Muscle layer of colon (tissue), 2 donors: ENCODE measurements at regions not wholly inside any gene's neighbourhood (a gene's known extent, or its start where the extent isn't known, plus 50 kb on each side); places are given as distances from the start of the nearest gene placed in this dataset.
"Not testable (repeated sequence)": the region's sequence is repeated elsewhere in the genome, so short reads cannot be mapped to it uniquely, and the experiment has no call there.

Experiments used
- H3K27ac ChIP-seq: one replicate; pipeline ENCODE4 v1.7.0; 2013; ENCODE audit warnings: low read depth, mild to moderate bottlenecking, low read length, moderate library complexity
- H3K27me3 ChIP-seq, 2 donors: one replicate each; pipeline ENCODE4 v1.7.0; 2013; ENCODE audit warnings: low read length in 2 of 2, mild to moderate bottlenecking in 2 of 2; ENCODE audit not compliant: insufficient read depth in 2 of 2, control insufficient read depth in 1 of 2
- H3K36me3 ChIP-seq: one replicate; pipeline ENCODE4 v1.7.0; 2013; ENCODE audit warnings: mild to moderate bottlenecking, low read length; ENCODE audit not compliant: insufficient read depth
- H3K4me1 ChIP-seq: one replicate; pipeline ENCODE4 v1.7.0; 2013; ENCODE audit warnings: mild to moderate bottlenecking, low read length; ENCODE audit not compliant: insufficient read depth
- H3K4me3 ChIP-seq, 2 donors: one replicate each; pipeline ENCODE4 v1.7.0; 2013; ENCODE audit warnings: low read length in 2 of 2, low read depth in 1 of 2, mild to moderate bottlenecking in 1 of 2, moderate library complexity in 1 of 2
- H3K9ac ChIP-seq: one replicate; pipeline ENCODE4 v1.7.0; 2013; ENCODE audit warnings: low read length
- H3K9me3 ChIP-seq: one replicate; pipeline ENCODE4 v1.7.0; 2013; ENCODE audit warnings: mild to moderate bottlenecking, low read length
- donor health status: abdominal sarcoma.
- donor health status: Adenocarcinoma of cecum.

GRCh38 chr9:89945133-89945532 is 340.3 kb downstream of the GADD45G start:
- Histone ChIP-seq H3K36me3 (no peaks in the 10 kb centered on the region), H3K4me3 (no peak overlapping the region), H3K27me3 (no peaks in the 10 kb centered on the region), H3K27ac (no peak overlapping the region), H3K9ac (no peak overlapping the region), H3K4me1 (peaks cover 57% of the 10 kb centered on the region), H3K9me3 (no peaks in the 10 kb centered on the region)

- no peaks in the 10 kb centered on the region for H3K36me3 ChIP-seq
- no peaks in the 10 kb centered on the region for H3K9me3 ChIP-seq
- H3K9ac ChIP-seq, result no peak overlapping the region
- H3K4me3 ChIP-seq, result no peak overlapping the region
- no peak overlapping the region for H3K27ac ChIP-seq
- H3K27me3 ChIP-seq, result no peaks in the 10 kb centered on the region
- peaks cover 52% of the 10 kb centered on the region for H3K4me1 ChIP-seq
These were observed 341.9 kb downstream of the GADD45G start for GRCh38 chr9:89946741-89947140.

- H3K9ac ChIP-seq, result no peak overlapping the region
- no peaks in the 10 kb centered on the region for H3K36me3 ChIP-seq
- no peak overlapping the region for H3K4me3 ChIP-seq
- no peak overlapping the region for H3K27ac ChIP-seq
- H3K27me3 ChIP-seq, result no peaks in the 10 kb centered on the region
- H3K9me3 ChIP-seq, result no peaks in the 10 kb centered on the region
- H3K4me1 ChIP-seq, result peaks cover 32% of the 10 kb centered on the region
These were observed 344.3 kb downstream of the GADD45G start for GRCh38 chr9:89949111-89949510.

- Histone ChIP-seq H3K27me3 (no peaks in the 10 kb centered on the region), H3K4me1 (peaks cover 15% of the 10 kb centered on the region)
These were observed 346.9 kb downstream of the GADD45G start for GRCh38 chr9:89951675-89952074.

GRCh38 chr9:89952401-89952800 is 347.6 kb downstream of the GADD45G start:
- Histone ChIP-seq H3K36me3 (no peaks in the 10 kb centered on the region), H3K9me3 (no peaks in the 10 kb centered on the region), H3K4me3 (no peak overlapping the region), H3K9ac (no peak overlapping the region), H3K27ac (no peak overlapping the region), H3K27me3 (no peaks in the 10 kb centered on the region), H3K4me1 (peaks cover 9% of the 10 kb centered on the region)

More at GRCh38 chr9:89951675-89952074, 346.9 kb downstream of the GADD45G start:
- no peak overlapping the region for H3K9ac ChIP-seq
- no peak overlapping the region for H3K4me3 ChIP-seq
- no peaks in the 10 kb centered on the region for H3K36me3 ChIP-seq
- no peaks in the 10 kb centered on the region for H3K9me3 ChIP-seq
- no peak overlapping the region for H3K27ac ChIP-seq

- H3K9ac ChIP-seq, H3K4me3 ChIP-seq, H3K9me3 ChIP-seq, H3K27ac ChIP-seq, H3K4me1 ChIP-seq, H3K27me3 ChIP-seq, H3K36me3 ChIP-seq: not testable (repeated sequence)
These were observed 348.5 kb downstream of the GADD45G start for GRCh38 chr9:89953263-89953662.

GRCh38 chr9:89953824-89954615 is 349.2 kb downstream of the GADD45G start:
- Histone ChIP-seq H3K9ac (no peak overlapping the region), H3K36me3 (no peaks in the 10 kb centered on the region), H3K9me3 (no peaks in the 10 kb centered on the region), H3K27me3 (no peaks in the 10 kb centered on the region), H3K4me1 (peaks cover 9% of the 10 kb centered on the region), H3K4me3 (no peak overlapping the region), H3K27ac (no peak overlapping the region)

GRCh38 chr9:89955144-89955543 is 350.3 kb downstream of the GADD45G start:
- Histone ChIP-seq H3K4me3 (no peak overlapping the region), H3K36me3 (no peaks in the 10 kb centered on the region)

GRCh38 chr9:89955626-89956025 is 350.8 kb downstream of the GADD45G start:
- Histone ChIP-seq H3K36me3 (no peaks in the 10 kb centered on the region), H3K27ac (no peak overlapping the region), H3K9ac (no peak overlapping the region), H3K9me3 (no peaks in the 10 kb centered on the region), H3K27me3 (no peaks in the 10 kb centered on the region), H3K4me1 (peaks cover 9% of the 10 kb centered on the region), H3K4me3 (no peak overlapping the region)

More at GRCh38 chr9:89955144-89955543, 350.3 kb downstream of the GADD45G start:
- H3K27me3 ChIP-seq, result no peaks in the 10 kb centered on the region
- H3K4me1 ChIP-seq, result peaks cover 9% of the 10 kb centered on the region
- H3K9ac ChIP-seq, result no peak overlapping the region
- no peaks in the 10 kb centered on the region for H3K9me3 ChIP-seq
- no peak overlapping the region for H3K27ac ChIP-seq

- Histone ChIP-seq H3K4me3 (no peak overlapping the region), H3K36me3 (no peaks in the 10 kb centered on the region), H3K9ac (no peak overlapping the region), H3K9me3 (no peaks in the 10 kb centered on the region), H3K4me1 (peaks cover 14% of the 10 kb centered on the region), H3K27ac (no peak overlapping the region), H3K27me3 (no peaks in the 10 kb centered on the region)
These were observed 351.5 kb downstream of the GADD45G start for GRCh38 chr9:89956331-89956730.

- Histone ChIP-seq H3K4me3 (no peak overlapping the region), H3K9me3 (no peaks in the 10 kb centered on the region), H3K27me3 (no peaks in the 10 kb centered on the region), H3K36me3 (no peaks in the 10 kb centered on the region), H3K4me1 (peaks cover 14% of the 10 kb centered on the region), H3K27ac (no peak overlapping the region), H3K9ac (no peak overlapping the region)
These were observed 352.1 kb downstream of the GADD45G start for GRCh38 chr9:89956907-89957306.

- H3K4me1 ChIP-seq, result peaks cover 18% of the 10 kb centered on the region
- no peaks in the 10 kb centered on the region for H3K36me3 ChIP-seq
- no peak overlapping the region for H3K27ac ChIP-seq
- no peaks in the 10 kb centered on the region for H3K9me3 ChIP-seq
- no peaks in the 10 kb centered on the region for H3K27me3 ChIP-seq
- H3K4me3 ChIP-seq, result no peak overlapping the region
- H3K9ac ChIP-seq, result no peak overlapping the region
These were observed 353.3 kb downstream of the GADD45G start for GRCh38 chr9:89958086-89958485.
